Left lung (tissue), 4 donors: ENCODE measurements at regions not wholly inside any gene's neighbourhood (a gene's known extent, or its start where the extent isn't known, plus 50 kb on each side); places are given as distances from the start of the nearest gene placed in this dataset.

Experiments used
- ATAC-seq: fragments of 200-7000 bp; cut with Tn5 transposase; one replicate; pipeline ENCODE4 v1.9.1; 2020; ENCODE audit warnings: moderate library complexity
- DNase-seq, 4 donors: peaks; one replicate each; pipeline ENCODE4 v3.0.0-alpha.2; 2013 to 2020
- H3K27ac ChIP-seq, 2 donors: fragments of 200-600 bp; sonication (generic) in 1 of 2; one replicate each; pipeline versions ENCODE4 v1.5.0 to v1.8.0; 2020 to 2021
- H3K27me3 ChIP-seq, 2 donors: fragments of 200-600 bp; sonication (generic) in 1 of 2; one replicate each; pipeline versions ENCODE4 v1.5.0 to v1.8.0; 2020 to 2021
- H3K36me3 ChIP-seq, 2 donors: fragments of 200-600 bp; sonication (generic) in 1 of 2; one replicate each; pipeline versions ENCODE4 v1.5.0 to v1.8.0; 2020 to 2021
- H3K4me1 ChIP-seq, 2 donors: fragments of 200-600 bp; one replicate each; pipeline ENCODE4 v1.8.0; 2021
- H3K4me3 ChIP-seq, 2 donors: fragments of 200-600 bp; sonication (generic) in 1 of 2; one replicate each; pipeline versions ENCODE4 v1.5.0 to v1.8.0; 2020 to 2021; ENCODE audit warnings: mild to moderate bottlenecking in 1 of 2
- H3K9me3 ChIP-seq, 2 donors: fragments of 200-600 bp; sonication (generic) in 1 of 2; one replicate each; pipeline versions ENCODE4 v1.5.0 to v1.8.0; 2020 to 2021
- CTCF ChIP-seq, 2 donors: fragments of 200-600 bp; sonication (generic) in 1 of 2; IDR thresholded peaks; one replicate each; pipeline versions ENCODE4 v1.5.0 to v1.8.0; 2021; ENCODE audit warnings: antibody characterized with exemption in 2 of 2
- intact Hi-C, 2 donors: fragments of 100-400 bp; cut with DNase I; formaldehyde crosslinking; loops; one replicate each; pipeline versions ENCODE4 v1.11.2 to v1.14.2; 2022
- donor health status: DM: no; HTN: yes; CAD: no.
- donor health status: DM: no; HTN: no; CAD: no.

DNA sequence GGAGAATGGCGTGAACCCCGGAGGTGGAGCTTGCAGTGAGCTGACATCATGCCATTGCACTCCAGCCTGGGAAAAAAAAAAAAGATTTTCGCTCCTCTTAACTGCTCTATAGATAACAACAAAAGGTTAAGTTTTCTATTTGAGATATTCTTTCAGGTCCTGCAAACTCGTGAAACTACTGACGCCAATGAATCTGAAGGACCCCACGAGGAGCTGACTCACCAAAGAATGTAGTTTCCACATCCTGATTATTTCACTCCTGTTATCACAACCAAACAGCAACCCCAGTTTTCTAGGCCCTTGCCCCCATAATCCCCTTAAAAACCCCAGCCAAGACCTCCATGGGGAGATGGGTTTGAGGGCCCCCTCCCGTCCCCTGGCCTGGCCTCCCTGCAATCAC is 58.7 kb downstream of the OTOR start:
- ATAC-seq (peak; percentile 43), DNase-seq (no peak)
- intact Hi-C loops, result no loop called here
- Histone ChIP-seq H3K27ac (peak overlapping the region in 1 of 2 donors; percentile 33), H3K4me3 (no peak overlapping the region), H3K27me3 (peaks cover 0 to 27% of the 10 kb centered on the region in 2 donors), H3K4me1 (peaks cover 0 to 3% of the 10 kb centered on the region in 2 donors), H3K9me3 (no peaks in the 10 kb centered on the region), H3K36me3 (no peaks in the 10 kb centered on the region)
- no peak for TF ChIP-seq CTCF (IDR thresholded peaks at IDR 0.05)

DNA sequence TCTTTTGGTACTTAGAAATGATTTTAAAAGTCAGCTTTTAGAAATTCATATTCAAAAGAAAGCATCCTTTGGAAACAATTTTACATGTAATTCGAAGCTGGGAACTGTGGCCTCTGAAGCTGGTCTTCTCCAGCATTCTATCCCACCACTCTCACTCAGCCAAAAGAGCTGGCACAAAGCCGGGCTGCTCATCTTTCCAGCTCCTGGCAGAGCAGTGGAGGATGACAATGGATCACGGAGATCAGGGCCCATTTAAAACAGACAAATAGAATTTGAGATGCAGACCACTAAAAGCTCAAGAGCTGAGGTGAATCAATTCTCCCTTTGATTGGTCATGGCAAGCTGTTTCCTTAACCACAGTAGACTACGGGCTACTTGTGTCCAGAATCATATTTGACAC is 60.6 kb downstream of the OTOR start:
- intact Hi-C loops, result no loop called here
- peaks cover 0 to 11% of the 10 kb centered on the region in 2 donors for H3K27me3 ChIP-seq
- ATAC-seq (no peak), DNase-seq (no peak)
- no peak overlapping the region for H3K4me3 ChIP-seq
- no peak overlapping the region for H3K27ac ChIP-seq
- H3K9me3 ChIP-seq, result no peaks in the 10 kb centered on the region
- H3K4me1 ChIP-seq, result no peaks in the 10 kb centered on the region
- TF ChIP-seq CTCF (IDR thresholded peaks at IDR 0.05), result no peak
- no peaks in the 10 kb centered on the region for H3K36me3 ChIP-seq

DNA sequence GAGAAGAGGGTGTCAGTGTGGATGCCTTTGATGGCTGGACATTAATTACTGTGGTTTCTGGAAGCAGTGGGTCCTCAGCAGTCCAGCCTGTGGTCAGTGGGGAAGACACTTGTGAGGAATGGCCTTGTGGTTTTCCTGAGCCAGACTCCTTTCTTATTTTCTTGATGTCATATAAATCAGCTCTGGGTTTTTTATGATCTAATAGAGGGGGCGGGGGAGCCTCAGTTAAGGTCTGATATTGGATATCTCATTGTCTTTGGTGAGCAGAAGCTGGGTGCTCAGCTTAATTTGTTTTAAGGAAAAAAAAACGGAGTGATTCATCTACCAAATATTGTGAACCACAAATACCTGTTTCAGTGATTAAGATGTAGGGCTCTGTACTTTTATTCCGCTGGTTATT is 62.1 kb downstream of the OTOR start:
- ATAC-seq (no peak), DNase-seq (no peak)
- H3K36me3 ChIP-seq, result no peaks in the 10 kb centered on the region
- TF ChIP-seq CTCF (IDR thresholded peaks at IDR 0.05), result no peak
- peaks cover 0 to 11% of the 10 kb centered on the region in 2 donors for H3K27me3 ChIP-seq
- no peak overlapping the region for H3K4me3 ChIP-seq
- intact Hi-C loops, result no loop called here
- H3K4me1 ChIP-seq, result no peaks in the 10 kb centered on the region
- H3K9me3 ChIP-seq, result no peaks in the 10 kb centered on the region
- H3K27ac ChIP-seq, result no peak overlapping the region

DNA sequence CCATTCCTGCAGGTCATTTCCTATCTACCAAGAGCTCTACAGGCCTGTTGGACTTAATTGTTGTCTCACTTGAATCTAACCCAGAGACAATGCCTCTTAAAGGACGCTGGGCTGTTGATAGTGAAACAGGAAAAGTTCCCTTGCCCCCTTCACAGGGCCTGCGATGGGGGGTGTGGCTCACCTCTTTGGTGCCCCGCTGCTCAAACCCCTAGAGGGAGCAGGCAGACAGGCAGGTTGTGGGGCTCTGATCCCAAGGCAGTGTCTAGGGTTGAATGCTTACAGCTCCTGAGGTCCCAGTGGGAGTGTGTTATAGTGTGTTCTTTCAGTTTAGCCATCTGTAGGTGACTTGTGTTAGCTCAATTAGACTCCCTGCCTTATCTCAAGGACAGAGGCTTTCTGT is 68.0 kb downstream of the OTOR start:
- no peak for ATAC-seq
- no peak overlapping the region for H3K4me3 ChIP-seq
- intact Hi-C loops, result no loop called here
- no peak overlapping the region for H3K27ac ChIP-seq
- no peak for TF ChIP-seq CTCF (IDR thresholded peaks at IDR 0.05)
- no peak for DNase-seq
- no peaks in the 10 kb centered on the region for H3K36me3 ChIP-seq
- H3K9me3 ChIP-seq, result no peaks in the 10 kb centered on the region
- H3K4me1 ChIP-seq, result no peaks in the 10 kb centered on the region
- H3K27me3 ChIP-seq, result no peaks in the 10 kb centered on the region

DNA sequence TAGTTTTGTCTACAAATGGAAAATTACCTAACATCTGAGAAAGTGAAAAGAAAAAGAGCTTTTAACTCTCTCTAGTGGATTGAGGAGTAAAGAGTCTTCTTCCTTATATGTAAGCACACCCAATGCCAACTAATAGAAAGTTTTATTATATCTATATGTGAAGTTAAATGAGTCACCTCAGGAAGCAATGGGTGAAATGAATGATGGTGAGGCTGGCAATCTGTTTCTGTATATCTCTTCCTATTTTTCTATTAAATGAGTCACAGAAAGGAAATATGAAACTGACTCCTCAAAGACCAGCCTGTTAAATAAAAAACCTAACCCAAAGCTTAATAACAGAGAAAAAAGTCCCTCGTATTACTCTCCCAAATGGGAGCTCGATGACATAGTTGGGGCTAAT is 71.3 kb downstream of the OTOR start:
- no peak overlapping the region for H3K27ac ChIP-seq
- no peak for TF ChIP-seq CTCF (IDR thresholded peaks at IDR 0.05)
- H3K36me3 ChIP-seq, result no peaks in the 10 kb centered on the region
- H3K27me3 ChIP-seq, result peaks cover 0 to 6% of the 10 kb centered on the region in 2 donors
- no peaks in the 10 kb centered on the region for H3K4me1 ChIP-seq
- no peak for ATAC-seq
- DNase-seq, result no peak
- intact Hi-C loops, result no loop called here
- H3K9me3 ChIP-seq, result no peaks in the 10 kb centered on the region
- H3K4me3 ChIP-seq, result no peak overlapping the region
